Dedifferentiated amniotic fluid mesenchymal stem cell (primary cell): ENCODE measurements at regions not wholly inside any gene's neighbourhood (a gene's known extent, or its start where the extent isn't known, plus 50 kb on each side); places are given as distances from the start of the nearest gene placed in this dataset.

ENCODE experiments used
- DNase-seq: peaks from one replicate; pipeline ENCODE4 v3.0.0-alpha.2; 2016; ENCODE audit errors: extremely low spot score

DNA sequence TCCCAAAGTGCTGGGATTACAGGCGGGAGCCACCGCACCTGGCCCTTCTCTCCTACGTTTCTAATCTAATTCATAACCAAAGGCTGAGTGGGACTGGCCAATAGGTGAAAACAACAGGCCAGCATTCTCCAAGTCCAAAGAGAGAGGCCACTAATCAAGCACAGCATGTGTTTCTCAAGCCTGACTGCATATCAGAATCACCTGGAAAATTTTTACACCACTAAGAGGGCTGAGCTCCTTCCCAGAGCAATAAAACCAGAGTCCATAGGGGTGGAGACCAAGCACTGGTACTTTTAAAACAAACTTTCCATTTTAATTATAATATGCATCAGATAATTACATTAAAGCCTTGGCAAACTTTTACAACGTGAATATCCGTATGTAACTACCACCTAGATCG lies 254.4 kb downstream of the OPA1 start:
- DNase-seq: no peak

GRCh38 chr3:193848547-193848946 lies 255.5 kb downstream of the OPA1 start:
- no peak for DNase-seq

GRCh38 chr3:193850084-193850619 lies 257.1 kb downstream of the OPA1 start:
- no peak for DNase-seq

DNA sequence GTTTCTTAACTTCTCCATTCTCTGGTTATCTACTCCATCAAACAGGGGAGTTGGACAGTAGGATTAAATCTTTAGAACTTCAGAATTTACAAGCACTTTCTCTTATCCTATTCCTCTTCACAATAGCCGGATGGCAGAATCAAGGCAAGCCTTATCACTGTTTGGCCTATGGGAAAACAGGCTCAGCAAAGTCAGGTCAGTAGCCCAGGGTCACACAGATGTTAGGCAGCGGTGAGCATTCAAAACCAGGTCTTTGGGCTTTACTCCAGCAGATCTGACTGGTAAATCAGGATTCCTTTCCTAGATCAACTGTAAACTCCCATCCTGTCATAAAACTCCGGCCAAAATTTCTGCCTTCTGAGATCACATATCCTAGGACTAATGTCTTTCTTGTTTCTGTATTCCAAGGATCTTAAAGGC lies 258.4 kb downstream of the OPA1 start:
- DNase-seq: no peak

GRCh38 chr3:193851941-193852674 lies 259.1 kb downstream of the OPA1 start:
- no peak for DNase-seq

GRCh38 chr3:193852901-193853300 lies 259.9 kb downstream of the OPA1 start:
- no peak for DNase-seq

GRCh38 chr3:193853511-193854219 lies 260.7 kb downstream of the OPA1 start:
- DNase-seq: no peak

GRCh38 chr3:193857996-193858395 lies 265.0 kb downstream of the OPA1 start:
- peak; percentile 68 for DNase-seq

DNA sequence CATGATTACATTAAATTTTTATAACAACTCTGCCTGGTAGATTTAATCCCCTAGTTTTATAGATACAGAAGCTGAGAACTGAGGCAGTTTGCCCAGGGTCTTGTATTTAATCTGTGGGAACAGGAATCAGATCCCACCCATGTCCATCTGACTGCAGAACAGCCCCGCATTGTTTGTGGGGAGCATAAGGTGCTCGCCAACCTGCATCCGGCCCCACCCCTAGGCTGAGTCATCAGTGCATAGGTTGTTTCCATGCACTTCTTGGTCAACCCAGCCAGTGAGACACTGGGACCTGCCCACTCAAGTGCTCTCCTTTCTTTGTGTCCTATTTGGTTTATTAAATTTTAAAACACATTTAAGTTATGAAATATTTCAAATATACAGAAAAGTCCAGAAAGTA lies 266.2 kb downstream of the OPA1 start:
- DNase-seq: no peak

DNA sequence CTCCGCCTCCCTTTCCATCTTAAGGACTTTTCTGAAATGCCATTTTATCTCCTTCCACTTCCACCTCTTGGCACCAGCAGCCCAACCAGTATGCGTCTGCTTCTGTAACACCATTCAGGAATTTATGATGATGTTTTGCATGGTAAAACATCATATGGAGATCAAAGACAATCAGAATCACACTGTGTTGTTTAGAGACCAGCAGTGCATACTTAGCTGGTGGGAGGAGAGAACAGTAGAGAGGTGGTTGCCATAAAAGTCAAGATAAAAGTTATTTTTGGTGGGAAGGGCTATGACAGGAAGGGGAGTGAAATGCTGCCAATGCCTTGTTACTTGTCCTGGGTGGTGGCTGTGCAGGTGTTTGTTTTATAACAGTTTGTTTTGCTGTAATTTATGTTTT lies 268.0 kb downstream of the OPA1 start:
- DNase-seq: no peak

- no peak for DNase-seq
Observed at GRCh38 chr3:193862843-193863242, 269.8 kb downstream of the OPA1 start.

GRCh38 chr3:193863657-193864357 lies 270.8 kb downstream of the OPA1 start:
- DNase-seq: no peak

- DNase-seq: no peak
Observed at GRCh38 chr3:193865339-193865738, 270.6 kb upstream of the HES1 start.

- DNase-seq: no peak
Observed at GRCh38 chr3:193865896-193866480, 270.0 kb upstream of the HES1 start.

GRCh38 chr3:193868590-193868989 lies 267.4 kb upstream of the HES1 start:
- DNase-seq: no peak

- DNase-seq: peak; percentile 35
Observed at GRCh38 chr3:193869221-193870201, 266.4 kb upstream of the HES1 start.

- DNase-seq: no peak
Observed at GRCh38 chr3:193870376-193871219, 265.4 kb upstream of the HES1 start.

DNA sequence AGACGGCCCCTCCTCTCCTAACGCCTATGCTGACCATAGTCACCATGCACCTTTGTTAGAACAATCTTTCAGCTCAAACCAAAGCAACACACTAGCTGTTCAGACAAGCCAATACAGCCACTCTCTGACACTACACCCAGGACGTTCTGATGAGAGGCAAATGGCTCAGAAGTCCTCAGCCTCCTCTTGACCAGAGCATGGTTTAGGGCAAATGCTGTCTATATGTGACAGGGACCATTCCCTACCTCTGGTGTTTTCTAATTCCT lies 264.8 kb upstream of the HES1 start:
- no peak for DNase-seq

GRCh38 chr3:193872265-193872753 lies 263.6 kb upstream of the HES1 start:
- DNase-seq: peak; percentile 67
